Vagina (tissue), 2 donors: ENCODE measurements at regions not wholly inside any gene's neighbourhood (a gene's known extent, or its start where the extent isn't known, plus 50 kb on each side); places are given as distances from the start of the nearest gene placed in this dataset.

Experiments used
- POLR2A ChIP-seq, 2 donors: fragments of 450-650 bp; IDR thresholded peaks; one replicate each; pipeline ENCODE4 v1.6.1; 2017; ENCODE audit warnings: antibody characterized with exemption in 2 of 2, mild to moderate bottlenecking in 2 of 2, moderate library complexity in 2 of 2
- POLR2AphosphoS5 ChIP-seq, 2 donors: sonication (generic); formaldehyde crosslinking; IDR thresholded peaks; one replicate each; pipeline ENCODE4 v1.9.0; 2017; ENCODE audit warnings: antibody characterized with exemption in 2 of 2, mild to moderate bottlenecking in 2 of 2, low read depth in 1 of 2; ENCODE audit not compliant: insufficient read depth in 1 of 2
- TF ChIP-seq, protein P1 (sequence below), 3 experiments: fragments of 450-650 bp in 2 of 3; fragments of 200-600 bp in 1 of 3; sonication (generic) in 1 of 3; IDR thresholded peaks; one replicate each; pipeline ENCODE4 v1.5.1; 2017 to 2019; ENCODE audit warnings: antibody characterized with exemption in 3 of 3, mild to moderate bottlenecking in 2 of 3, moderate library complexity in 2 of 3

DNA sequence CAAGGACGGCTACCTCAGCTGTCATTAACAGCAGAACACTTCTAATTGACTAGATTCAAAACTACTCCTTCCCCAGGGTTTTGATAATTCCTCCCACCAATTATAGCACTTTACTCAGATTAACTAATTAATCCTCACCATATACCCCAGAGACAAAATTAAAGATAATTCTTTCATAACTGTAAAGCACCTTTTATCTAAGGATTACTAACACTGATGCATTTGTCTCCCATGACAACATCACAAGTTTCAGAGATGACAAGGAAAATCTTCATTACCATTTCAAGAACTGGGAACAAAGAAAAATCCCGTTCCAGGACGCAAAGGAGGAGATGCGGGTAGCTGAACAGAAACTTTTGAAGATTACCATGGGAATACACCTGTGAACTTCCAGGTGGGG, 129.4 kb upstream of the ITGA6 start:
- TF ChIP-seq POLR2AphosphoS5 (IDR thresholded peaks at IDR 0.05; ENCODE audit: insufficient read depth in 1 of 2, low read depth in 1 of 2) (no peak), POLR2A (IDR thresholded peaks at IDR 0.05) (no peak)
- TF ChIP-seq, protein P1, sequence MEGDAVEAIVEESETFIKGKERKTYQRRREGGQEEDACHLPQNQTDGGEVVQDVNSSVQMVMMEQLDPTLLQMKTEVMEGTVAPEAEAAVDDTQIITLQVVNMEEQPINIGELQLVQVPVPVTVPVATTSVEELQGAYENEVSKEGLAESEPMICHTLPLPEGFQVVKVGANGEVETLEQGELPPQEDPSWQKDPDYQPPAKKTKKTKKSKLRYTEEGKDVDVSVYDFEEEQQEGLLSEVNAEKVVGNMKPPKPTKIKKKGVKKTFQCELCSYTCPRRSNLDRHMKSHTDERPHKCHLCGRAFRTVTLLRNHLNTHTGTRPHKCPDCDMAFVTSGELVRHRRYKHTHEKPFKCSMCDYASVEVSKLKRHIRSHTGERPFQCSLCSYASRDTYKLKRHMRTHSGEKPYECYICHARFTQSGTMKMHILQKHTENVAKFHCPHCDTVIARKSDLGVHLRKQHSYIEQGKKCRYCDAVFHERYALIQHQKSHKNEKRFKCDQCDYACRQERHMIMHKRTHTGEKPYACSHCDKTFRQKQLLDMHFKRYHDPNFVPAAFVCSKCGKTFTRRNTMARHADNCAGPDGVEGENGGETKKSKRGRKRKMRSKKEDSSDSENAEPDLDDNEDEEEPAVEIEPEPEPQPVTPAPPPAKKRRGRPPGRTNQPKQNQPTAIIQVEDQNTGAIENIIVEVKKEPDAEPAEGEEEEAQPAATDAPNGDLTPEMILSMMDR (IDR thresholded peaks at IDR 0.05): no peak
